Fibroblast of villous mesenchyme (primary cell): ENCODE measurements at regions not wholly inside any gene's neighbourhood (a gene's known extent, or its start where the extent isn't known, plus 50 kb on each side); places are given as distances from the start of the nearest gene placed in this dataset.
"Not testable (repeated sequence)": the region's sequence is repeated elsewhere in the genome, so short reads cannot be mapped to it uniquely, and the experiment has no call there.

Experiments
- DNase-seq: peaks from one replicate; pipeline ENCODE4 v3.0.0-alpha.2; 2010; ENCODE audit warnings: low read depth
- H3K4me3 ChIP-seq: 2 replicates; pipeline ENCODE4 v1.5.1; 2011; ENCODE audit warnings: low read depth, mild to moderate bottlenecking, low read length
- CTCF ChIP-seq: IDR thresholded peaks from 2 replicates; pipeline ENCODE4 v1.5.1; 2012; ENCODE audit warnings: low read depth, mild to moderate bottlenecking, low read length; ENCODE audit not compliant: insufficient read depth

- H3K4me3 ChIP-seq: no peak overlapping the region
- no peak for DNase-seq
- TF ChIP-seq CTCF: no peak
Measured at GRCh38 chr18:78433562-78433961, 546.1 kb upstream of the SALL3 start.

GRCh38 chr18:78436110-78436509, 543.5 kb upstream of the SALL3 start:
- H3K4me3 ChIP-seq: no peak overlapping the region
- TF ChIP-seq CTCF: no peak
- no peak for DNase-seq

- DNase-seq, H3K4me3 ChIP-seq: not testable (repeated sequence)
Measured at GRCh38 chr18:78438235-78438634, 541.4 kb upstream of the SALL3 start.

- no peak for DNase-seq
- no peak overlapping the region for H3K4me3 ChIP-seq
- TF ChIP-seq CTCF: no peak
Measured at GRCh38 chr18:78445880-78446279, 533.7 kb upstream of the SALL3 start.

GRCh38 chr18:78447211-78447610, 532.4 kb upstream of the SALL3 start:
- TF ChIP-seq CTCF: no peak
- H3K4me3 ChIP-seq: no peak overlapping the region
- no peak for DNase-seq

GRCh38 chr18:78448106-78448505, 531.5 kb upstream of the SALL3 start:
- no peak for DNase-seq
- H3K4me3 ChIP-seq: no peak overlapping the region
- no peak for TF ChIP-seq CTCF

- no peak overlapping the region for H3K4me3 ChIP-seq
- TF ChIP-seq CTCF: no peak
- DNase-seq: no peak
Measured at GRCh38 chr18:78448591-78448990, 531.0 kb upstream of the SALL3 start.
